HG02610 (cell line): ENCODE measurements at regions not wholly inside any gene's neighbourhood (a gene's known extent, or its start where the extent isn't known, plus 50 kb on each side); places are given as distances from the start of the nearest gene placed in this dataset.

ENCODE experiments used
- ATAC-seq: cut with Tn5 transposase; IDR thresholded peaks from one replicate; pipeline ENCODE4 v1.9.1; 2021; ENCODE audit warnings: mild to moderate bottlenecking, moderate library complexity; ENCODE audit not compliant: unreplicated experiment

GRCh38 chr15:70314688-70315087 is 217.0 kb upstream of the TLE3 start:
- ATAC-seq = no peak

- ATAC-seq = no peak
Measured at GRCh38 chr15:70314018-70314354, 216.3 kb upstream of the TLE3 start.

- ATAC-seq = no peak
Measured at GRCh38 chr15:70313099-70314017, 215.6 kb upstream of the TLE3 start.

- no peak for ATAC-seq
Measured at GRCh38 chr15:70311821-70312220, 214.1 kb upstream of the TLE3 start.

GRCh38 chr15:70309716-70310115 is 212.0 kb upstream of the TLE3 start:
- ATAC-seq = no peak

GRCh38 chr15:70308735-70309434 is 211.2 kb upstream of the TLE3 start:
- ATAC-seq = no peak

GRCh38 chr15:70308011-70308734 is 210.5 kb upstream of the TLE3 start:
- ATAC-seq = peak; percentile 75

GRCh38 chr15:70306582-70306981 is 208.9 kb upstream of the TLE3 start:
- no peak for ATAC-seq

GRCh38 chr15:70306081-70306480 is 208.4 kb upstream of the TLE3 start:
- no peak for ATAC-seq

GRCh38 chr15:70303981-70304380 is 206.3 kb upstream of the TLE3 start:
- no peak for ATAC-seq

GRCh38 chr15:70302360-70302759 is 204.6 kb upstream of the TLE3 start:
- ATAC-seq = no peak

GRCh38 chr15:70301396-70301795 is 203.7 kb upstream of the TLE3 start:
- ATAC-seq = no peak

GRCh38 chr15:70299931-70300869 is 202.5 kb upstream of the TLE3 start:
- peak; percentile 99 for ATAC-seq

GRCh38 chr15:70297465-70298058 is 199.8 kb upstream of the TLE3 start:
- no peak for ATAC-seq

GRCh38 chr15:70294731-70295305 is 197.1 kb upstream of the TLE3 start:
- ATAC-seq = no peak

- ATAC-seq = no peak
Measured at GRCh38 chr15:70293591-70294470, 196.1 kb upstream of the TLE3 start.

GRCh38 chr15:70293138-70293537 is 195.4 kb upstream of the TLE3 start:
- no peak for ATAC-seq

GRCh38 chr15:70292076-70292760 is 194.5 kb upstream of the TLE3 start:
- ATAC-seq = no peak
